ENCODE measurements at regions not wholly inside any gene's neighbourhood (a gene's known extent, or its start where the extent isn't known, plus 50 kb on each side); places are given as distances from the start of the nearest gene placed in this dataset.

GRCh38 chr7:145681159-145681558 is 435.4 kb upstream of the CNTNAP2 start:
- FAIRE-seq (no peak), DNase-seq (ENCODE audit: low read depth, low spot score) (no peak)
- Histone ChIP-seq H3K9me1 (replicated peaks; ENCODE audit: control insufficient read depth, extremely low read depth, insufficient read depth, low read length) (no peaks in the 10 kb centered on the region), H3K4me3 (replicated peaks in 1 of 3; ENCODE audit: insufficient read depth in 1 of 3, low read depth in 1 of 3, low read length in 3 of 3) (no peak overlapping the region), H3K4me1 (ENCODE audit: control insufficient read depth, extremely low read depth, insufficient read depth, low read length) (no peaks in the 10 kb centered on the region), H3K27me3 (ENCODE audit: control insufficient read depth in 2 of 2, insufficient read depth in 2 of 2, low read length in 2 of 2) (no peaks in the 10 kb centered on the region), H3K9me3 (replicated peaks; ENCODE audit: control insufficient read depth, insufficient read depth, low read length) (peaks cover 4% of the 10 kb centered on the region), H3K27ac (ENCODE audit: insufficient read depth, low read depth, low read length) (no peak overlapping the region), H2AFZ (ENCODE audit: low read depth, low read length) (no peak overlapping the region), H3K79me2 (ENCODE audit: control insufficient read depth, insufficient read depth, low read length) (no peaks in the 10 kb centered on the region), H4K20me1 (replicated peaks; ENCODE audit: control insufficient read depth, extremely low read depth, insufficient read depth, low read length) (no peaks in the 10 kb centered on the region), H3K9ac (replicated peaks; ENCODE audit: extremely low read depth, insufficient read depth, low read length) (no peak overlapping the region), H3K36me3 (ENCODE audit: control insufficient read depth in 2 of 2, extremely low read depth in 1 of 2, insufficient read depth in 2 of 2, low read length in 2 of 2) (no peaks in the 10 kb centered on the region), H3K4me2 (ENCODE audit: insufficient read depth, low read length) (no peak overlapping the region)
- dilution Hi-C loops (cut with MboI; ENCODE audit: extremely low pct_ligation_motif_present, low sequenced_read_pairs) (no loop called here), intact Hi-C loops (cut with micrococcal nuclease) (no loop called here)
- TF ChIP-seq POLR2AphosphoS5 (IDR thresholded peaks at IDR 0.05; ENCODE audit: insufficient read depth, low read depth, low read length) (no peak), MYC (IDR thresholded peaks at IDR 0.05; ENCODE audit: low read depth, low read length) (no peak), POLR2A (IDR thresholded peaks at IDR 0.05; ENCODE audit: low read depth, low read length) (no peak), FOS (IDR thresholded peaks at IDR 0.05; ENCODE audit: borderline replicate concordance, insufficient read depth, low read length) (no peak)
- POLR2A ChIA-PET, result no interaction called here
- no TSS peak for BruUV-seq (replicated peaks)
- CTCF ChIA-PET, result no interaction called here

GRCh38 chr7:145665499-145666258 is 450.9 kb upstream of the CNTNAP2 start:
- no peaks in the 10 kb centered on the region for H3K79me2 ChIP-seq (ENCODE audit: control insufficient read depth, insufficient read depth, low read length)
- H3K4me2 ChIP-seq (ENCODE audit: insufficient read depth, low read length), result no peak overlapping the region
- no peaks in the 10 kb centered on the region for H4K20me1 ChIP-seq (replicated peaks; ENCODE audit: control insufficient read depth, extremely low read depth, insufficient read depth, low read length)
- no peaks in the 10 kb centered on the region for H3K9me1 ChIP-seq (replicated peaks; ENCODE audit: control insufficient read depth, extremely low read depth, insufficient read depth, low read length)
- no peaks in the 10 kb centered on the region for H3K4me1 ChIP-seq (ENCODE audit: control insufficient read depth, extremely low read depth, insufficient read depth, low read length)
- POLR2A ChIA-PET, result no interaction called here
- H3K9ac ChIP-seq (replicated peaks; ENCODE audit: extremely low read depth, insufficient read depth, low read length), result no peak overlapping the region
- H3K27me3 ChIP-seq (ENCODE audit: control insufficient read depth in 2 of 2, insufficient read depth in 2 of 2, low read length in 2 of 2), result no peaks in the 10 kb centered on the region
- BruUV-seq (replicated peaks), result no TSS peak
- intact Hi-C loops (cut with micrococcal nuclease) (no loop called here), dilution Hi-C loops (cut with MboI; ENCODE audit: extremely low pct_ligation_motif_present, low sequenced_read_pairs) (no loop called here)
- DNase-seq (ENCODE audit: low read depth, low spot score) (no peak), FAIRE-seq (no peak)
- TF ChIP-seq FOS (IDR thresholded peaks at IDR 0.05; ENCODE audit: borderline replicate concordance, insufficient read depth, low read length) (no peak), MYC (IDR thresholded peaks at IDR 0.05; ENCODE audit: low read depth, low read length) (no peak), JUN (IDR thresholded peaks at IDR 0.05; ENCODE audit: borderline replicate concordance, insufficient read depth, insufficient read length, low read depth) (no peak), GATA2 (IDR thresholded peaks at IDR 0.05; ENCODE audit: insufficient read depth, insufficient read length, low read depth, low read length) (no peak), POLR2A (IDR thresholded peaks at IDR 0.05; ENCODE audit: low read depth, low read length) (no peak), POLR2AphosphoS5 (IDR thresholded peaks at IDR 0.05; ENCODE audit: insufficient read depth, low read depth, low read length) (no peak), EZH2 (IDR thresholded peaks at IDR 0.05; ENCODE audit: borderline replicate concordance, low read depth, low read length, severe bottlenecking) (no peak)
- TF ChIP-seq, protein P1, sequence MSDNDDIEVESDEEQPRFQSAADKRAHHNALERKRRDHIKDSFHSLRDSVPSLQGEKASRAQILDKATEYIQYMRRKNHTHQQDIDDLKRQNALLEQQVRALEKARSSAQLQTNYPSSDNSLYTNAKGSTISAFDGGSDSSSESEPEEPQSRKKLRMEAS (IDR thresholded peaks at IDR 0.05; ENCODE audit: insufficient read depth, insufficient read length), result no peak
- TF ChIP-seq, protein P2, sequence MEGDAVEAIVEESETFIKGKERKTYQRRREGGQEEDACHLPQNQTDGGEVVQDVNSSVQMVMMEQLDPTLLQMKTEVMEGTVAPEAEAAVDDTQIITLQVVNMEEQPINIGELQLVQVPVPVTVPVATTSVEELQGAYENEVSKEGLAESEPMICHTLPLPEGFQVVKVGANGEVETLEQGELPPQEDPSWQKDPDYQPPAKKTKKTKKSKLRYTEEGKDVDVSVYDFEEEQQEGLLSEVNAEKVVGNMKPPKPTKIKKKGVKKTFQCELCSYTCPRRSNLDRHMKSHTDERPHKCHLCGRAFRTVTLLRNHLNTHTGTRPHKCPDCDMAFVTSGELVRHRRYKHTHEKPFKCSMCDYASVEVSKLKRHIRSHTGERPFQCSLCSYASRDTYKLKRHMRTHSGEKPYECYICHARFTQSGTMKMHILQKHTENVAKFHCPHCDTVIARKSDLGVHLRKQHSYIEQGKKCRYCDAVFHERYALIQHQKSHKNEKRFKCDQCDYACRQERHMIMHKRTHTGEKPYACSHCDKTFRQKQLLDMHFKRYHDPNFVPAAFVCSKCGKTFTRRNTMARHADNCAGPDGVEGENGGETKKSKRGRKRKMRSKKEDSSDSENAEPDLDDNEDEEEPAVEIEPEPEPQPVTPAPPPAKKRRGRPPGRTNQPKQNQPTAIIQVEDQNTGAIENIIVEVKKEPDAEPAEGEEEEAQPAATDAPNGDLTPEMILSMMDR (IDR thresholded peaks at IDR 0.05; ENCODE audit: extremely low read depth in 1 of 2, insufficient read depth in 1 of 2, low read depth in 1 of 2, low read length in 2 of 2), result no peak
- H3K36me3 ChIP-seq (ENCODE audit: control insufficient read depth in 2 of 2, extremely low read depth in 1 of 2, insufficient read depth in 2 of 2, low read length in 2 of 2), result no peaks in the 10 kb centered on the region
- H2AFZ ChIP-seq (ENCODE audit: low read depth, low read length), result no peak overlapping the region
- H3K27ac ChIP-seq (ENCODE audit: insufficient read depth, low read depth, low read length), result no peak overlapping the region
- no peak overlapping the region for H3K4me3 ChIP-seq (replicated peaks in 1 of 3; ENCODE audit: insufficient read depth in 1 of 3, low read depth in 1 of 3, low read length in 3 of 3)
- H3K9me3 ChIP-seq (replicated peaks; ENCODE audit: control insufficient read depth, insufficient read depth, low read length), result no peaks in the 10 kb centered on the region
- CTCF ChIA-PET, result no interaction called here

Data from endothelial cell of umbilical vein (primary cell).